Left ventricle myocardium inferior (tissue), 1 donor: ENCODE measurements at regions not wholly inside any gene's neighbourhood (a gene's known extent, or its start where the extent isn't known, plus 50 kb on each side); places are given as distances from the start of the nearest gene placed in this dataset.

Source experiments
- DNase-seq: peaks from one replicate; pipeline ENCODE4 v3.0.0-alpha.2; 2020
- H3K27ac ChIP-seq: fragments of 200-600 bp; replicated peaks from 2 replicates; pipeline ENCODE4 v1.8.0; 2021
- H3K27me3 ChIP-seq: fragments of 200-600 bp; 2 replicates; pipeline ENCODE4 v1.8.0; 2021; ENCODE audit warnings: low read depth
- H3K36me3 ChIP-seq: fragments of 200-600 bp; 2 replicates; pipeline ENCODE4 v1.8.0; 2021
- H3K4me1 ChIP-seq: fragments of 200-600 bp; 2 replicates; pipeline ENCODE4 v1.8.0; 2021
- H3K4me3 ChIP-seq: fragments of 200-600 bp; 2 replicates; pipeline ENCODE4 v1.8.0; 2021; ENCODE audit warnings: mild to moderate bottlenecking, moderate library complexity
- H3K9me3 ChIP-seq: fragments of 200-600 bp; replicated peaks from 2 replicates; pipeline ENCODE4 v1.8.0; 2021
- CTCF ChIP-seq: fragments of 200-600 bp; IDR thresholded peaks from 2 replicates; pipeline ENCODE4 v1.8.0; 2021; ENCODE audit warnings: antibody characterized with exemption, mild to moderate bottlenecking, borderline replicate concordance
- intact Hi-C: fragments of 100-400 bp; cut with micrococcal nuclease; formaldehyde crosslinking; loops from one replicate; pipeline ENCODE4 v1.11.0; 2022
- donor health status: DM: no; HTN: yes; CAD: no; lungs with severe emphysema.

DNA sequence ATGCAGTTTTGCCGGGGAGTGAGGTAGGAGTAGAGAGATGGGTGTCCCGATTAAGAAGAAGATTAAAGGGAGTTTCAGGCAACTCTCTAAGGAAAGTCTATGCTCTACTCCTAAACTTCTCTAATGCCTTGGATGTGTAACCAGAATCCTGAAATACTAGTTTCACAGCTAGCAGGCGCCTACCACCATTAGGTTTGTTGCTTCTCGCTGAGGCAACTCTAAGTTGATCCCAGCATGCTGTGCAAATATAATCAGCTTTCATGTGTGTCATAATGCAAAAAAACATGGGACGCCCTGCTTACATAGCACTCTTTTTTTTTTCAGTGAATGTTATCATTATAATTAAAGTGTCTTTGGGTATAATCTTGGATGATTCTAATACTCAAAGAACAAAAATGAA is 50.4 kb upstream of the FAM3C start:
- intact Hi-C loops: no loop called here
- Histone ChIP-seq H3K4me1 (peaks cover 22% of the 10 kb centered on the region), H3K9me3 (no peaks in the 10 kb centered on the region), H3K4me3 (no peak overlapping the region), H3K36me3 (no peaks in the 10 kb centered on the region), H3K27me3 (no peaks in the 10 kb centered on the region), H3K27ac (peak overlapping the region; percentile 69)
- DNase-seq: no peak
- no peak for TF ChIP-seq CTCF
